Ishikawa (cell line): ENCODE measurements at regions not wholly inside any gene's neighbourhood (a gene's known extent, or its start where the extent isn't known, plus 50 kb on each side); places are given as distances from the start of the nearest gene placed in this dataset.

ENCODE experiments used
- CEBPB ChIP-seq: IDR thresholded peaks from 2 replicates; pipeline ENCODE4 v1.6.1; 2012
- CREB1 ChIP-seq: IDR thresholded peaks from 2 replicates; pipeline ENCODE4 v1.6.1; 2012; ENCODE audit warnings: low read depth
- EGR1 ChIP-seq: IDR thresholded peaks from 2 replicates; pipeline ENCODE4 v1.6.1; 2012
- EP300 ChIP-seq: IDR thresholded peaks from 2 replicates; pipeline ENCODE4 v1.6.1; 2012; ENCODE audit warnings: borderline replicate concordance
- FOXM1 ChIP-seq: IDR thresholded peaks from 2 replicates; pipeline ENCODE4 v1.6.1; 2012; ENCODE audit warnings: low read depth, borderline replicate concordance
- NFIC ChIP-seq: IDR thresholded peaks from 2 replicates; pipeline ENCODE4 v1.6.1; 2012
- RAD21 ChIP-seq: IDR thresholded peaks from 2 replicates; pipeline ENCODE4 v1.6.1; 2012; ENCODE audit warnings: low read depth
- REST ChIP-seq: IDR thresholded peaks from 2 replicates; pipeline ENCODE4 v1.6.1; 2012; ENCODE audit warnings: low read depth, mild to moderate bottlenecking
- TAF1 ChIP-seq: IDR thresholded peaks from 2 replicates; pipeline ENCODE4 v1.6.1; 2012; ENCODE audit warnings: low read depth, mild to moderate bottlenecking
- TCF12 ChIP-seq: IDR thresholded peaks from 2 replicates; pipeline ENCODE4 v1.6.1; 2012; ENCODE audit warnings: low read depth
- TEAD4 ChIP-seq: IDR thresholded peaks from 2 replicates; pipeline ENCODE4 v1.6.1; 2012
- YY1 ChIP-seq: IDR thresholded peaks from 2 replicates; pipeline ENCODE4 v1.6.1; 2012; ENCODE audit warnings: low read depth
- ZBTB7A ChIP-seq: IDR thresholded peaks from 2 replicates; pipeline ENCODE4 v1.6.1; 2012; ENCODE audit warnings: low read depth
- TF ChIP-seq, protein P1 (sequence below): IDR thresholded peaks from 2 replicates; pipeline ENCODE4 v1.6.1; 2012
- TF ChIP-seq, protein P2 (sequence below): IDR thresholded peaks from 2 replicates; pipeline ENCODE4 v1.6.1; 2012

DNA sequence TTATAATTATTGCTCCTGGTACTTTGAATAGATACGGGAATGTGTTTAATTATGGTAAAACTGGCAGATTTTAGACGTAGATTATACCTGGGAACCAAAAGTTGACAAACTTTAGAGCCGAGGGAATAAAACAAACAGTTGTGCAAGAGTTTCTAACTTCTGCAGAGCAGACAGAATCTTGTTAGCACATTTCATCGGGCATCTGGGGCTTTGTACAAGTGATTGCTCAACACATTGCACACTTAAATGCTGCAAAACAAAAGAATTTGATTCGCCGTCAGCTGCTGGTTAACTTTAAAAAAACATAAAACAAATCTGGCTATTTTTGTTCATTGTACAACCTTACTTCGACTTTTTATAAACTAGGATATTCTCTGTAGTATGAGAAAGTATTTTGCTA, 398.1 kb downstream of the MAN2A1 start:
- TF ChIP-seq EGR1 = no peak
- TF ChIP-seq, protein P1, sequence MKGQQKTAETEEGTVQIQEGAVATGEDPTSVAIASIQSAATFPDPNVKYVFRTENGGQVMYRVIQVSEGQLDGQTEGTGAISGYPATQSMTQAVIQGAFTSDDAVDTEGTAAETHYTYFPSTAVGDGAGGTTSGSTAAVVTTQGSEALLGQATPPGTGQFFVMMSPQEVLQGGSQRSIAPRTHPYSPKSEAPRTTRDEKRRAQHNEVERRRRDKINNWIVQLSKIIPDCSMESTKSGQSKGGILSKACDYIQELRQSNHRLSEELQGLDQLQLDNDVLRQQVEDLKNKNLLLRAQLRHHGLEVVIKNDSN = no peak
- no peak for TF ChIP-seq EP300

- TF ChIP-seq NFIC (no peak), CEBPB (no peak), YY1 (no peak), TCF12 (no peak), RAD21 (no peak), ZBTB7A (no peak), TEAD4 (no peak), TAF1 (no peak), EGR1 (no peak), FOXM1 (no peak), REST (no peak), CREB1 (no peak), EP300 (no peak)
- TF ChIP-seq, protein P1 = no peak
- TF ChIP-seq, protein P2, sequence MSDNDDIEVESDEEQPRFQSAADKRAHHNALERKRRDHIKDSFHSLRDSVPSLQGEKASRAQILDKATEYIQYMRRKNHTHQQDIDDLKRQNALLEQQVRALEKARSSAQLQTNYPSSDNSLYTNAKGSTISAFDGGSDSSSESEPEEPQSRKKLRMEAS = no peak
Observed at GRCh38 chr5:110088676-110089436, 399.1 kb downstream of the MAN2A1 start.

DNA sequence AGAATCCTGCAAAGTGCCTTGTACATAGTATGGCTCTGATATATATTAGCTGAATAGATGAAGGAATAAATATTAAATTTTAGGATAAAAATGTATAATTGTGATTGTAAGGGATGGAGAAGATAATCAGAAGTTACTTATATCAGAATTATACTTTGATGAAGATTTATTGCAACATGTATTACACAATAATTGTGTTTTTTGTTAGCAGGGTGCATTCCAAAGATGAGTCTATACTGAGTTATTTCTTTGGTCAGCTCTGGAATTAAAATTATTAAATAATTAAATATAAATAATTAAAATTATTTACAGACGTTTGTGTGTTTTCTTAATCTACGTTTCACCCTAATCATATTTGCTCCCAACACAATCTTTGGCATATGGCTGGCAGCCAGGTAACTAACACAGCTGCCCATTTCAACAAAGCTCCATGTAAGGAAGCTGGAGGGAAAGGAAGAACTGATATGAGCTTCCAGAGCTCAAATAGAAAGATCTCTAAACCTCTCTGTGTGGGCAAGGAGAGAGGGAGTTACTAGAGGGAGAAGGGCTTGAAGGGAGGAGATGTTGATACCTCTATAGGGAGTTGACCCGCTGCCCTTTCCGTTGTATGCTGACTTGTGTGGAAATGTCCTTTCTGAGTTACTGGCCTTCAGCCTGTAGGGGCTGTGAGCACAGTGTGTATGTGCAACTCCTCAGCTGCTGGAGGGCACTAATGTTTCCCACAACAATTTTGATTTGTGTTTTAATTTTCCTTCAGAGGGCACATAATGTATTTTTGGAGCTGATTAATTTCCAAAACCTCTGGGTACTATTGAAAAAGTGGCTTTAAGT, 403.4 kb downstream of the MAN2A1 start:
- TF ChIP-seq, protein P2 = no peak
- TF ChIP-seq EP300 = no peak
- TF ChIP-seq CEBPB = no peak
- TF ChIP-seq FOXM1 = no peak
- TF ChIP-seq TAF1 = no peak
- no peak for TF ChIP-seq NFIC
- no peak for TF ChIP-seq TEAD4
- TF ChIP-seq, protein P1 = no peak
- no peak for TF ChIP-seq TCF12

DNA sequence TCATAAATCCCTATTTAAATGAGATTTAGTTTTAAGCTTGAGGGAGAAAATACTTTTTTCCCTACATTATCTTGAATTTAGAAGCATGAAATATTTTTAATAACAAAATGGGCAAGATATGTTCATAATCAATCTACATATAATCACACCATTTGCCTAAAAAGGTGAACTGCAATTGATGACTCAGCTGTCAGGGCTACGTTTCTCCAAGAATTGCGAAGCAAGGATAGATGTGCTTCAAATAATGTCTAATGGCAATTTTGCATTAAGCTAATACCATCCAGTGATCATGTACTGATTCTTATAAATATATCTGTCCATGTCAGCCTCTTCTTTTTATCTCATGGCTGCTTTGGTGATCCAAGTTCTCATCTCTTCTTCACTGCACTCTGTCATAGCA, 404.4 kb downstream of the MAN2A1 start:
- TF ChIP-seq REST = no peak
- no peak for TF ChIP-seq TAF1
- no peak for TF ChIP-seq ZBTB7A

- TF ChIP-seq EGR1 = no peak
- no peak for TF ChIP-seq NFIC
Observed at GRCh38 chr5:110094548-110094947, 404.8 kb downstream of the MAN2A1 start.

DNA sequence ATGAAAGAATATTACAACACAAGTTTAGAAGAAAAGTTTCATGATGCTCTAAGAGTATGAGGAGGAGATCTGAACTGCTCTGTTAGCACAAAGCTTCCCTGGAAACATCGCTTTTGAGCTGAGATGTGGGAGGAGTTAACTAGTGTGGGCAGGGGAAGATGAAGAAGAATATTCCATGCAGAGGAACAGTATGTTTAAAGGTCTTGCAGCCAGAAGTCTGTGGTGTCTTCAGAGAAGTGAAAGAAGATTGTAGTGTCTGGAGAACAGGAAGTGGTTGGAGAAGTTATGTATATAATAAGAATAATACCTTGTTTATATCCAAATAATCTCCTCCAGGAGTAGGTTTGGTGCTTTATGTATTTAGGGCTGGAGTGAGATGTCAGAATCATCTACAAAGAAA, 406.7 kb downstream of the MAN2A1 start:
- no peak for TF ChIP-seq RAD21
- TF ChIP-seq EP300 = no peak
- TF ChIP-seq, protein P1 = no peak
- no peak for TF ChIP-seq CREB1
- TF ChIP-seq REST = no peak
- no peak for TF ChIP-seq TEAD4
- TF ChIP-seq CEBPB = no peak
- TF ChIP-seq, protein P2 = no peak
- TF ChIP-seq ZBTB7A = no peak
- TF ChIP-seq NFIC = no peak
- no peak for TF ChIP-seq YY1
- no peak for TF ChIP-seq TAF1
- no peak for TF ChIP-seq FOXM1
- no peak for TF ChIP-seq EGR1
- TF ChIP-seq TCF12 = no peak
